H1 (cell line): ENCODE measurements at regions not wholly inside any gene's neighbourhood (a gene's known extent, or its start where the extent isn't known, plus 50 kb on each side); places are given as distances from the start of the nearest gene placed in this dataset.

Source experiments
- CTCF ChIA-PET: fragments of 300-600 bp; sonication (Branson Sonifier 250); formaldehyde crosslinking; loops from one replicate; lab custom pipeline; 2021; ENCODE audit not compliant: partially characterized antibody; lab: Charles Lee
- POLR2A ChIA-PET: fragments of 300-600 bp; sonication (Branson Sonifier 250); formaldehyde crosslinking; loops from one replicate; lab custom pipeline; 2021; ENCODE audit warnings: inconsistent platforms; ENCODE audit not compliant: partially characterized antibody; lab: Charles Lee
- DNase-seq, 2 experiments: peaks; one replicate each; pipeline versions ENCODE4 v3.0.0 to v3.0.0-alpha.2; 2010 to 2022; ENCODE audit warnings: low spot score in 2 of 2, low read depth in 1 of 2, mixed read lengths in 1 of 2
- FAIRE-seq: peaks from 2 replicates; lab custom pipeline; 2011; peaks lifted over from hg19 to GRCh38; lab: Jason Lieb, UNC
- H2AFZ ChIP-seq: 2 replicates; pipeline ENCODE4 v1.8.1; 2012; ENCODE audit warnings: low read length, inconsistent platforms
- H2AK5ac ChIP-seq: 2 replicates; pipeline ENCODE4 v1.6.1; 2013; ENCODE audit warnings: low read depth, low read length
- H2BK120ac ChIP-seq: replicated peaks from 2 replicates; pipeline ENCODE3; 2013; ENCODE audit warnings: low read depth, low read length, inconsistent platforms
- H2BK12ac ChIP-seq: 2 replicates; pipeline ENCODE4 v1.6.1; 2013; ENCODE audit warnings: low read depth, low read length
- H2BK15ac ChIP-seq: 2 replicates; pipeline ENCODE4 v1.6.1; 2013; ENCODE audit warnings: low read length
- H2BK20ac ChIP-seq: 2 replicates; pipeline ENCODE4 v1.6.1; 2013; ENCODE audit warnings: low read length
- H2BK5ac ChIP-seq: 2 replicates; pipeline ENCODE4 v1.6.1; 2013; ENCODE audit warnings: low read depth, low read length
- H3K14ac ChIP-seq: 2 replicates; pipeline ENCODE4 v1.6.1; 2013; ENCODE audit warnings: inconsistent platforms; ENCODE audit not compliant: insufficient read length
- H3K18ac ChIP-seq: 2 replicates; pipeline ENCODE4 v1.6.1; 2013; ENCODE audit warnings: low read length; ENCODE audit errors: extremely low read depth
- H3K23ac ChIP-seq: 2 replicates; pipeline ENCODE4 v1.6.1; 2013; ENCODE audit warnings: inconsistent platforms; ENCODE audit not compliant: insufficient read length
- H3K23me2 ChIP-seq: 2 replicates; pipeline ENCODE4 v1.6.1; 2013; ENCODE audit warnings: low read depth, low read length
- H3K27ac ChIP-seq: 2 replicates; pipeline ENCODE4 v1.6.1; 2011; ENCODE audit warnings: low read depth, low read length, inconsistent platforms
- H3K27me3 ChIP-seq, 4 experiments: replicated peaks in 1 of 4; 1 replicate in 1 of 4; 2 replicates in 3 of 4; pipeline versions ENCODE4 v1.6.1 to v1.8.1; 2011 to 2013; ENCODE audit warnings: low read length in 3 of 4, mild to moderate bottlenecking in 3 of 4, inconsistent platforms in 2 of 4, mixed read lengths in 2 of 4, moderate library complexity in 1 of 4; ENCODE audit not compliant: control insufficient read depth in 3 of 4, insufficient read depth in 3 of 4; ENCODE audit errors: extremely low read depth in 1 of 4
- H3K36me3 ChIP-seq, 4 experiments: 2 replicates each; pipeline versions ENCODE4 v1.6.1 to v1.8.1; 2011 to 2013; ENCODE audit warnings: mild to moderate bottlenecking in 4 of 4, low read length in 3 of 4, moderate library complexity in 2 of 4, control low read depth in 1 of 4, inconsistent platforms in 1 of 4; ENCODE audit not compliant: insufficient read depth in 4 of 4, control insufficient read depth in 2 of 4
- H3K4ac ChIP-seq: replicated peaks from 2 replicates; pipeline ENCODE3; 2013; ENCODE audit warnings: low read length, low read depth, mixed read lengths, inconsistent platforms; ENCODE audit not compliant: insufficient read length
- H3K4me1 ChIP-seq, 4 experiments: replicated peaks in 1 of 4; 1 replicate in 1 of 4; 2 replicates in 3 of 4; pipeline versions ENCODE4 v1.6.1 to v1.8.1; 2011 to 2013; ENCODE audit warnings: low read length in 3 of 4, inconsistent platforms in 2 of 4, mixed read lengths in 1 of 4; ENCODE audit not compliant: insufficient read depth in 4 of 4, control insufficient read depth in 3 of 4
- H3K4me2 ChIP-seq, 2 experiments: 2 replicates each; pipeline versions ENCODE4 v1.6.1 to v1.8.1; 2011 to 2013; ENCODE audit warnings: low read depth in 2 of 2, low read length in 2 of 2, control low read depth in 1 of 2, inconsistent platforms in 1 of 2, mild to moderate bottlenecking in 1 of 2; ENCODE audit not compliant: insufficient read depth in 1 of 2
- H3K4me3 ChIP-seq, 4 experiments: fragments of 200-600, 300-600 bp in 1 of 4; sonication (generic), shearing (Covaris generic), sonication (Bioruptor Twin) in 1 of 4; 2 replicates each; pipeline versions ENCODE4 v1.5.1 to v1.8.1; 2011 to 2016; ENCODE audit warnings: low read length in 4 of 4, low read depth in 3 of 4, control low read depth in 2 of 4, inconsistent platforms in 2 of 4, mild to moderate bottlenecking in 2 of 4, mixed read lengths in 1 of 4, moderate library complexity in 1 of 4; ENCODE audit not compliant: insufficient read depth in 2 of 4; ENCODE audit errors: extremely low read depth in 1 of 4
- H3K56ac ChIP-seq: replicated peaks from 2 replicates; pipeline ENCODE3; 2013; ENCODE audit warnings: low read depth, mild to moderate bottlenecking, mixed read lengths, low read length, inconsistent platforms; ENCODE audit not compliant: insufficient read length
- H3K79me1 ChIP-seq: 2 replicates; pipeline ENCODE4 v1.6.1; 2013; ENCODE audit warnings: low read depth, low read length, control low read depth
- H3K79me2 ChIP-seq, 2 experiments: 2 replicates each; pipeline versions ENCODE4 v1.6.1 to v1.8.1; 2012 to 2013; ENCODE audit warnings: low read length in 2 of 2, mild to moderate bottlenecking in 2 of 2, inconsistent platforms in 1 of 2; ENCODE audit not compliant: insufficient read depth in 2 of 2, control insufficient read depth in 1 of 2
- H3K9ac ChIP-seq, 4 experiments: replicated peaks in 1 of 4; 1 replicate in 1 of 4; 2 replicates in 3 of 4; pipeline versions ENCODE4 v1.6.1 to v1.8.1; 2011 to 2013; ENCODE audit warnings: low read depth in 3 of 4, low read length in 3 of 4, control low read depth in 2 of 4, mild to moderate bottlenecking in 2 of 4, moderate library complexity in 2 of 4, inconsistent platforms in 1 of 4; ENCODE audit errors: extremely low read depth in 1 of 4
- H3K9me3 ChIP-seq, 2 experiments: 2 replicates each; pipeline versions ENCODE4 v1.6.1 to v1.8.1; 2012 to 2013; ENCODE audit warnings: mild to moderate bottlenecking in 2 of 2, moderate library complexity in 2 of 2, control low read depth in 1 of 2, inconsistent platforms in 1 of 2, low read depth in 1 of 2, low read length in 1 of 2, mixed read lengths in 1 of 2; ENCODE audit not compliant: insufficient read depth in 2 of 2
- H4K20me1 ChIP-seq, 2 experiments: replicated peaks in 1 of 2; 2 replicates each; pipeline versions ENCODE3 to v1.8.1; 2011 to 2013; ENCODE audit warnings: inconsistent platforms in 2 of 2, low read length in 2 of 2, mild to moderate bottlenecking in 1 of 2; ENCODE audit not compliant: insufficient read depth in 2 of 2, control insufficient read depth in 1 of 2
- H4K5ac ChIP-seq: 2 replicates; pipeline ENCODE4 v1.6.1; 2013; ENCODE audit warnings: low read length, low read depth, mixed read lengths, inconsistent platforms; ENCODE audit not compliant: insufficient read length
- H4K8ac ChIP-seq: 2 replicates; pipeline ENCODE4 v1.8.0; 2013; ENCODE audit warnings: mild to moderate bottlenecking, moderate library complexity, low read length, inconsistent platforms; ENCODE audit not compliant: insufficient read depth; ENCODE audit errors: extremely low read depth
- H4K91ac ChIP-seq: replicated peaks from 2 replicates; pipeline ENCODE3; 2013; ENCODE audit warnings: low read length, mixed read lengths, inconsistent platforms; ENCODE audit not compliant: insufficient read length
- ATF3 ChIP-seq: IDR thresholded peaks from 2 replicates; pipeline ENCODE4 v1.6.1; 2011; ENCODE audit warnings: low read depth, mild to moderate bottlenecking, low read length; ENCODE audit not compliant: insufficient read depth
- CTBP2 ChIP-seq: IDR thresholded peaks from 2 replicates; pipeline ENCODE4 v1.7.0; 2011; ENCODE audit warnings: borderline replicate concordance, mild to moderate bottlenecking, moderate library complexity, mixed read lengths, low read length; ENCODE audit not compliant: insufficient read depth, insufficient read length
- CTCF ChIP-seq, 3 experiments: IDR thresholded peaks; 1 replicate in 2 of 3; 2 replicates in 1 of 3; pipeline versions ENCODE4 v1.5.1 to v1.6.1; 2011; ENCODE audit warnings: low read length in 3 of 3, mild to moderate bottlenecking in 3 of 3, inconsistent platforms in 2 of 3, low read depth in 1 of 3, moderate library complexity in 1 of 3; ENCODE audit not compliant: insufficient read depth in 1 of 3; ENCODE audit errors: control extremely low read depth in 1 of 3
- RAD21 ChIP-seq, 2 experiments: IDR thresholded peaks in 1 of 2; conservative IDR thresholded peaks in 1 of 2; 2 replicates each; pipeline ENCODE4 v1.6.1; 2011; ENCODE audit warnings: low read depth in 2 of 2, low read length in 2 of 2, improper control_type of control experiment in 1 of 2, inconsistent platforms in 1 of 2, mild to moderate bottlenecking in 1 of 2, moderate library complexity in 1 of 2
- SIN3A ChIP-seq, 2 experiments: IDR thresholded peaks in 1 of 2; conservative IDR thresholded peaks in 1 of 2; 2 replicates each; pipeline ENCODE4 v1.6.1; 2011 to 2012; ENCODE audit warnings: low read length in 2 of 2, improper control_type of control experiment in 1 of 2, low read depth in 1 of 2, mild to moderate bottlenecking in 1 of 2
- SIRT6 ChIP-seq: IDR thresholded peaks from one replicate; pipeline ENCODE4 v1.7.1; 2012; ENCODE audit warnings: low read length, inconsistent platforms
- TAF7 ChIP-seq: optimal IDR thresholded peaks from 2 replicates; pipeline ENCODE3; 2011; ENCODE audit warnings: low read depth, mild to moderate bottlenecking, inconsistent platforms, low read length, moderate library complexity, borderline replicate concordance
- WGBS, 2 experiments: shearing (Covaris generic) in 1 of 2; methylation state at CpG; one replicate each; pipeline versions ENCODE4 v1.1.6 to v1.1.7; 2013 to 2015; ENCODE audit warnings: low lambda C conversion rate in 2 of 2, mixed read lengths in 2 of 2, inconsistent platforms in 1 of 2, low coverage in 1 of 2, missing lambda C conversion rate in 1 of 2; ENCODE audit not compliant: insufficient replicate concordance in 2 of 2, insufficient coverage in 1 of 2, insufficient read length in 1 of 2; ENCODE audit errors: extremely low coverage in 1 of 2, missing lambda C conversion rate in 1 of 2; 5-methylcytosine and 5-hydroxymethylcytosine counted together

GRCh38 chr7:132683896-132684690 is 107.8 kb upstream of the PLXNA4 start:
- Histone ChIP-seq H3K23me2 (no peaks in the 10 kb centered on the region; the same call in 1 of the 2 replicates), H4K8ac (no peak overlapping the region), H2AK5ac (no peak overlapping the region), H2BK5ac (no peak overlapping the region), H3K18ac (no peak overlapping the region), H3K27ac (no peak overlapping the region), H3K9ac (no peak overlapping the region), H4K20me1 (no peaks in the 10 kb centered on the region), H4K91ac (no peak overlapping the region), H3K4me1 (peaks cover 3 to 19% (median 8%) of the 10 kb centered on the region in 4 experiments; a peak in 5 of 7 replicates), H3K79me2 (no peaks in the 10 kb centered on the region), H2BK20ac (no peak overlapping the region), H3K4ac (no peak overlapping the region), H3K23ac (no peak overlapping the region), H3K9me3 (no peaks in the 10 kb centered on the region), H2BK15ac (no peak overlapping the region), H3K27me3 (no peaks in the 10 kb centered on the region), H3K14ac (no peak overlapping the region), H4K5ac (no peak overlapping the region), H2BK12ac (peak overlapping the region; percentile 77; the same call in 1 of the 2 replicates), H3K79me1 (no peaks in the 10 kb centered on the region), H3K56ac (no peak overlapping the region), H3K4me2 (no peak overlapping the region), H2BK120ac (no peak overlapping the region), H3K4me3 (no peak overlapping the region), H3K36me3 (no peaks in the 10 kb centered on the region), H2AFZ (no peak overlapping the region)
- no peak for FAIRE-seq
- ChIA-PET CTCF (interaction anchor here (0.6 to 1.7 kb wide), 10 partner anchors 10 to 1001 kb away, joined by 3 to 9 read pairs (median 3); no protein-coding TSS in a partner anchor), POLR2A (no interaction called here)
- TF ChIP-seq CTCF (IDR thresholded peaks at IDR 0.05; ENCODE audit: control extremely low read depth in 1 of 3, insufficient read depth in 1 of 3, low read depth in 1 of 3, low read length in 3 of 3) (peak in 2 of 3 experiments; percentile 22 to 30; a peak in 1 of 4 replicates), CTBP2 (no peak), SIN3A (conservative IDR thresholded peaks at IDR 0.05 in 1 of 2, IDR thresholded peaks at IDR 0.05 in 1 of 2; ENCODE audit: low read depth in 1 of 2, low read length in 2 of 2) (no peak), RAD21 (IDR thresholded peaks at IDR 0.05 in 1 of 2, conservative IDR thresholded peaks at IDR 0.05 in 1 of 2; ENCODE audit: low read depth in 2 of 2, low read length in 2 of 2) (peak; percentile 41 to 47; a peak in 3 of 4 replicates), SIRT6 (no peak), TAF7 (no peak), ATF3 (no peak)
- 88% methylated on average over 12 of the region's 12 CpGs; no CpG with 5 or more reads in 1 of the 2 experiments for WGBS, 2 experiments
- DNase-seq, result no peak
